ENCODE measurements at regions not wholly inside any gene's neighbourhood (a gene's known extent, or its start where the extent isn't known, plus 50 kb on each side); places are given as distances from the start of the nearest gene placed in this dataset.
A peak's percentile ranks its signal among the peaks of the same experiment; 100 is the strongest.

DNA sequence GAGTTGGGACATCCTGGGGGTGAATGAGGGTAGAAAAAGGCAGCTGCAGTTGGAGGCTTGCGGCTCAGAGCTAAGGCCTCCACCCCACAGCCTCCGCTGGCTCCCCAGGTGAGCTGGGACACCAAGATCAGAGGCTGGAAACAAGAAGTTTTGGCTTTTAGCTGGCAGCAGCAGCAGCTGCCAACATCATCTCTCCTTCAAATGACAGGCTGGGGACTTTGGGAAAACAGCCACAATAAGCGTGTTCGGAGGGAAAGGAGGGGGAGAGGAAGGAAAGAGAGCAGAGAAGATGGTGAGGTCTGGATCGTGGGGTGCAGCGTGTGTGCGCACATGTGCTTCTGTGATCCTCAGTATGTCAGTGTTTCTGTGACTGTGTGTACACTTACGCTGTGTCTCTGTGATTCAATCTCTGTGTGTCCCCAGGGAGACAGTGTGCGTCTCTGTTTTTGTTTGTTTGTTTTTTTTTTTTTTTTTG is 62.0 kb upstream of the RASD2 start:
- TF ChIP-seq IRF3 (IDR thresholded peaks at IDR 0.05; ENCODE audit: low read depth, low read length) (no peak), SIN3A (IDR thresholded peaks at IDR 0.05; ENCODE audit: borderline replicate concordance, low read depth, low read length) (no peak), TEAD4 (IDR thresholded peaks at IDR 0.05; ENCODE audit: borderline replicate concordance, insufficient read depth) (no peak), FOXM1 (IDR thresholded peaks at IDR 0.05; ENCODE audit: low read depth) (no peak)
- TF ChIP-seq, protein P1, sequence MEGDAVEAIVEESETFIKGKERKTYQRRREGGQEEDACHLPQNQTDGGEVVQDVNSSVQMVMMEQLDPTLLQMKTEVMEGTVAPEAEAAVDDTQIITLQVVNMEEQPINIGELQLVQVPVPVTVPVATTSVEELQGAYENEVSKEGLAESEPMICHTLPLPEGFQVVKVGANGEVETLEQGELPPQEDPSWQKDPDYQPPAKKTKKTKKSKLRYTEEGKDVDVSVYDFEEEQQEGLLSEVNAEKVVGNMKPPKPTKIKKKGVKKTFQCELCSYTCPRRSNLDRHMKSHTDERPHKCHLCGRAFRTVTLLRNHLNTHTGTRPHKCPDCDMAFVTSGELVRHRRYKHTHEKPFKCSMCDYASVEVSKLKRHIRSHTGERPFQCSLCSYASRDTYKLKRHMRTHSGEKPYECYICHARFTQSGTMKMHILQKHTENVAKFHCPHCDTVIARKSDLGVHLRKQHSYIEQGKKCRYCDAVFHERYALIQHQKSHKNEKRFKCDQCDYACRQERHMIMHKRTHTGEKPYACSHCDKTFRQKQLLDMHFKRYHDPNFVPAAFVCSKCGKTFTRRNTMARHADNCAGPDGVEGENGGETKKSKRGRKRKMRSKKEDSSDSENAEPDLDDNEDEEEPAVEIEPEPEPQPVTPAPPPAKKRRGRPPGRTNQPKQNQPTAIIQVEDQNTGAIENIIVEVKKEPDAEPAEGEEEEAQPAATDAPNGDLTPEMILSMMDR (IDR thresholded peaks at IDR 0.05) = no peak
- Histone ChIP-seq H3K27me3 (ENCODE audit: insufficient read depth) (no peaks in the 10 kb centered on the region), H3K4me2 (peak overlapping the region; percentile 47; the same call in 1 of the 2 replicates), H3K4me1 (ENCODE audit: control insufficient read depth in 1 of 2, insufficient read depth in 2 of 2, low read depth in 1 of 2, low read length in 1 of 2) (peaks cover 24 to 47% of the 10 kb centered on the region in 2 experiments; a peak in 3 of 4 replicates), H3K9me3 (no peaks in the 10 kb centered on the region), H3K36me3 (replicated peaks in 1 of 2; ENCODE audit: control insufficient read depth in 1 of 2, insufficient read depth in 2 of 2, low read length in 1 of 2) (no peaks in the 10 kb centered on the region), H3K4me3 (ENCODE audit: low read depth in 2 of 2, low read length in 1 of 2) (no peak overlapping the region), H3K79me2 (ENCODE audit: insufficient read depth) (no peaks in the 10 kb centered on the region), H3F3A (replicated peaks; ENCODE audit: insufficient read depth) (peaks cover 3% of the 10 kb centered on the region), H4K20me1 (ENCODE audit: insufficient read depth) (no peaks in the 10 kb centered on the region), H3K9ac (no peak overlapping the region), H3K27ac (ENCODE audit: low read depth in 2 of 2, low read length in 1 of 2) (peak overlapping the region in 1 of 2 experiments; percentile 50; a peak in 2 of 4 replicates), H3K9me2 (no peaks in the 10 kb centered on the region), H2AFZ (ENCODE audit: low read depth) (no peak overlapping the region)
- DNase-seq = no peak
- ChIA-PET CTCF (interaction anchor here (1.1 to 1.2 kb wide), 3 partner anchors 18 to 44 kb away, joined by 3 to 4 read pairs (median 3); no protein-coding TSS in a partner anchor), POLR2A (no interaction called here)
- 98% methylated on average over 9 of the region's 9 CpGs for WGBS (ENCODE audit: low lambda C conversion rate)

GRCh38 chr22:35479359-35479758 is 61.3 kb upstream of the RASD2 start:
- peaks cover 6% of the 10 kb centered on the region for H3F3A ChIP-seq (replicated peaks; ENCODE audit: insufficient read depth)
- no peaks in the 10 kb centered on the region for H3K9me3 ChIP-seq
- peaks cover 24 to 47% of the 10 kb centered on the region in 2 experiments; a peak in 3 of 4 replicates for H3K4me1 ChIP-seq (ENCODE audit: control insufficient read depth in 1 of 2, insufficient read depth in 2 of 2, low read depth in 1 of 2, low read length in 1 of 2)
- no peaks in the 10 kb centered on the region for H3K36me3 ChIP-seq (replicated peaks in 1 of 2; ENCODE audit: control insufficient read depth in 1 of 2, insufficient read depth in 2 of 2, low read length in 1 of 2)
- no peaks in the 10 kb centered on the region for H3K79me2 ChIP-seq (ENCODE audit: insufficient read depth)
- H3K4me2 ChIP-seq = no peak overlapping the region
- no peak overlapping the region for H2AFZ ChIP-seq (ENCODE audit: low read depth)
- H3K4me3 ChIP-seq (ENCODE audit: low read depth in 2 of 2, low read length in 1 of 2) = no peak overlapping the region
- no peaks in the 10 kb centered on the region for H3K9me2 ChIP-seq
- POLR2A ChIA-PET = no interaction called here
- 92% methylated on average over 9 of the region's 9 CpGs for WGBS (ENCODE audit: low lambda C conversion rate)
- no peak overlapping the region for H3K27ac ChIP-seq (ENCODE audit: low read depth in 2 of 2, low read length in 1 of 2)
- TF ChIP-seq RFX5 (IDR thresholded peaks at IDR 0.05; ENCODE audit: low read length) (no peak), MAX (IDR thresholded peaks at IDR 0.05; ENCODE audit: low read depth) (no peak), SIN3A (IDR thresholded peaks at IDR 0.05; ENCODE audit: borderline replicate concordance, low read depth, low read length) (no peak)
- no peaks in the 10 kb centered on the region for H3K27me3 ChIP-seq (ENCODE audit: insufficient read depth)
- H4K20me1 ChIP-seq (ENCODE audit: insufficient read depth) = no peaks in the 10 kb centered on the region
- DNase-seq = no peak
- CTCF ChIA-PET = interaction anchor here (1.1 to 2.0 kb wide), 2 partner anchors 10 to 44 kb away, joined by 3 to 7 read pairs; no protein-coding TSS in a partner anchor
- no peak overlapping the region for H3K9ac ChIP-seq

All from SK-N-SH (cell line).